ENCODE measurements at regions not wholly inside any gene's neighbourhood (a gene's known extent, or its start where the extent isn't known, plus 50 kb on each side); places are given as distances from the start of the nearest gene placed in this dataset.

DNA sequence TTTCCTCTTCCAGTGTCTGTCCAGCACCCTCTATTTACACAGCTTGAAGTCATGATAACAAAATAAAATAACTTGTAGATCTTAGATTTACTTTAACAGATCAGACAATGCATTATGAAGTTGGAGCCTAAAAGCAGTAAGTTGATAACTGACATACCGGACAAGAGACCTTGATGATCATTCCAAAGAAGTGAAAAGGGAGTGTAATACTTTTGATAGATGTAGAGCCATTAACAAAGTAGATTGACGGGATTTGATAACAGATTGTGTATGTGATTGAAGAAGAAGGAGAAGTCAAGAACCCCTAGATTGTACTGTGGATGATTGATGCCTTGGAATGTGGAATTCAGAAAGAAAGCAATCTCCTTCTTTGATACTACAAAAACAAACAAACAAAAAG is 403.8 kb upstream of the MGAT4C start:
- DNase-seq = no peak

DNA sequence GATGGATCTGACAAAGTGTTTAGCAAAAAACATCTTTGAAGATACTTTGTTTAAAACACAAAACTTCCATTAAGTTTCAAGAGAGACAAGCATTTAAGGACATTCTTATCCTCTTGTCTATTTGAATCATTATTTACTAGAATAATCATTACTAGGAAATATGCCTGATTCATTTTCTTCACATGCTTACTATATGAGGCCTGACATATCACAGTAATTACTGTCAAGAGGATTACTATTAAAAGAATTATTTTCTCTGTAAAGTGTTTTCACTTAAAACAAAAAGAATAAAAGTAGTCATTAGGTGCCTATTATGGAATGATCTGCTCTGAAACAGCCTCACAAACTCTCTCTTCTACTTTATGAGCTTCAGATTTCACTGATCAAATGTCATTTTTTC is 402.1 kb upstream of the MGAT4C start:
- no peak for DNase-seq

DNA sequence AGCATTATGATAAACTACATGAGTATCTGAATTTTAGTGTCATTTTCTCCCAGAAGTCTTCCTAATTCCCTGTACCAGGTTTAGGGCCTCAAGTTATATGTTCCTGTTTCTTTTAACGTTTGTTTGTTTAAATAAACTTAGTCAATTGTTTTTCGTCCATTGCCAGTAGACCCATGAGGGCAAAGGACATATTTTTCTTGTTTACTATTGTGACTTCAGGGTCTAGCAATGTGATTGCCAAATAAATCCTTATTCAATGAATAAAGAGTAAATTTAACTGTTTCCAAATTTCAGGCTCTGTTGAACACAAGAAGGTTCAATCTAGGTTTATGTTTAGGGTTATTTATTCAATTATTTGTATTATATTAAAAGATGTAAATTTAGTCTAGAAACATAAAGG is 391.6 kb upstream of the MGAT4C start:
- DNase-seq = no peak

DNA sequence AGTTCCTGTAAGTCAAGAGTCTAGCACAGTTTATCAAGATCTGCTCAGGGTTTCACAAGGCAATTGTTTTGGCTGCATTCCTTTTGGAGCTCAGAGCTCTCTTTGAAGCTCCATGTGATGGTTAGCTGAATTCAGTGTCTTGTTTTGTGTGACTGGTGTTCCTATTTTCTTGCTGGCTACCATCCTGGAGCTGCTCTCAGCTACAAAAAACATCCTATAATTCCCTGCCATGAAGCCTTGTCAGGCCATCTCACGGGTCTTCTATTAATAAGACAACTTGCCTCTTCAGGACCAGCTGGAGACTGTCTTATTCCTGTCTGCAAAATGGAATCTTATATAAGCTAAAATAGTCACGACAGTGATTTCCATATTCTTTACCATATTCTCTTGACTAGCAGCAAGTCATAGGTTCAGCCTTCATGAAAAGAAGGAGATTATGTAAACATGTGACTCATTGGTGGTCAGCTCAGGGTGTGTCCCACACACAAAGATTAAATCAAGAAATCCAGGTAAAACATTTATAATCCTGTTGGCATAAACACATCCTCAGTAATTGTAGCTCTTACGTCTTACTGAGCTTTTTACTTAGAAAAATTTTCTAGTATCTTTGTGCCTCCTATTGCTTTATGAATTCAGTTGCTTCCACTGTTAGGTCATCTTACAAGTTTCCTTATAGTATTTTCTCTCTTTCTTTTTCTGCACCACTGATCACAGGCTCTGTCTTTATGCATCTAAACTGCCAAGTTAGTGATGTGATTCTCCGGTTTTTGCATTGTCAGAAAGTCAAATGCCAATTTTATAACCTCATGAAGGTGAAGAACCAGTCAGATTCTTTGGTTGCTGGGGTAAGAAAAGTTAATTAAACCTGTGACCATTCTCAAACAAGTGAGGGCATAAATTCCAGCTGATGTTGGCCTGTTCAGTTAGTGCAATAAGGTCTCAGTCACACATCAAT is 378.5 kb upstream of the MGAT4C start:
- no peak for DNase-seq

DNA sequence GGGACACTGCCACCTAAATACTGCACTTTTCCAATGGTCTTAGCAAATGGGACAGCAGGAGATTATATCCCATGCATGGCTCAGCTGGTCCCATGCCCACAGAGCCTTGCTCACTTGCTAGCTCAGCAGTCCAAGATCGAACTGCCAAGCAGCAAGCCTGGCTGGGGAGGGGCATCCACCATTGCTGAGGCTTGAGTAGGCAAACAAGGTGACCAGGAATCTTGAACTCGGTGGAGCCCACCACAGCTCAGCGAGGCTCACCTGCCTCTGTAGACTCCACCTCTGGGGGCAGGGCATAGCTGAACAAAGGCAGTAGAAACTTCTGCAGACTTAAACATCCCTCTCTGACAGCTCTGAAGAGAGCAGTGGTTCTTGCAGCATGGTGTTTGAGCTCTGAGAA is 370.8 kb upstream of the MGAT4C start:
- no peak for DNase-seq

DNA sequence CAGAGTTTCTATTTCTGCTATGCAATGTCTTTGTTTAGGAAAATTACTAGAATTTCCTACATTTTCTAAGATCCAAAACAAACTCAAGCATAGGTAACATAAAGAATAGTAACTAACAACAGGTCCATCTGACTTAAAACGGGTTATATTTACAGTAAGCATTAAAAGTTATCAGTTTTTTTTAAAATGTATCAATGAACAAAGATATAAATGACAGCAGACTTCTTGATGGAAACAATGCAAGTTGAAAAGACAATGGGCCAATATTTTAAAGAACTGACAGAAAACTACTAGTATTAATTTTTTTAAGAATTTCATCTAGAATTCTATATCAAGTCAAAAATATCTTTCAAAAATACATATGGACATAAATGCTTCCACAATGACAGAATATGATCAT is 367.1 kb upstream of the MGAT4C start:
- no peak for DNase-seq

DNA sequence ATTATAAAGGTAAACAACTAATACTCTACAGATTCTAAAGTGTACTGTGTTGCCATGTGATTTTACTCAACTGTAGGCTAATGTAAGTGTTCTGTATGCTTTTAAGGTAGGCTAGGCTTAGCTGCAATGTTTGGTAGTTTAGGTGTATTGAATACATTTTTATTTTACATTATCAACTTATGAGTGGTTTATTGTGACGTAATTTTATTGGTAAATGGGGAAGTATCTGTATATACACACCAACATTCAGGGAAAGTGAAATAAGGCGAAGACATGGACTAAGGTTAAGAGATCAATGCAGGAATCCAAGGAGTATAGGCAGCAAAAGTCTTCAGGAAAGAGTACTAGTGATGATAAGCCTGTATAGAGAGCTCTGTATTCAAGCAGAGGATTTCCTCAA is 365.8 kb upstream of the MGAT4C start:
- DNase-seq = no peak

DNA sequence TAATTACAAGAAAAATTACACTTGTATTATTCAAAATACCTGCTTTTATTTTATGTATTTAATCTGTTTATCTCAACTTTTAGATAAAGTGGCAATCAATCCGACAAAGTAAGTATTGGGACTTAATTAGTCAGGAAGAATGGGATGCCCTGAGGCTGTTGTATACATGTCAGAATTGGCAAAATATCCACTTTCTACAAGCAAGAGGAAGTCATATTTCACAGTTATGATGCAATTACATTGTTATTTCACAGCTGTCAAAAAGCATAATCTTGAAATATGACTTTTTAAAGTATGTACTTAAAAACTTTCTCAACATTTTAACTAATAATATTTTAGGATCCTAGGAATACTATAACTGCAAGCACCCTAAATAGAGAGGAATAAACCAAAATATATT is 357.1 kb upstream of the MGAT4C start:
- peak; percentile 92 for DNase-seq

DNA sequence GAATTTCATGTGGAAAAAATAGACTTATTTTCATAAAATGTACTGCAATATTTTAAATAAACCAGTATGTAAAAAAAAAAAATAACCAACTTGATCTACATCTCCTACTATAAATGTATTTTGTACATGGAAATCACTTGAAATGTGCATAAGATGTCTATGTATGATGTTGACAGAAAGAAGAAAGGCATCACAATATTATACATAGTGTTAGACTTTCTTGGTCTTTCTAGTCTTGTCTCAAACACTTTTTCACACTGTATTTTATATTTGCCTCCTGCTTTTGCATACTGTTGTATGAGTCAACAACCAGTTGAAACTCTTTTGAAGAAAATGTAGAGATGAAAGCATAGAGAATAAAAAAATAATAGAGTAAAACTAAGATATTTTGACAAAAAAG is 352.4 kb upstream of the MGAT4C start:
- DNase-seq = no peak

DNA sequence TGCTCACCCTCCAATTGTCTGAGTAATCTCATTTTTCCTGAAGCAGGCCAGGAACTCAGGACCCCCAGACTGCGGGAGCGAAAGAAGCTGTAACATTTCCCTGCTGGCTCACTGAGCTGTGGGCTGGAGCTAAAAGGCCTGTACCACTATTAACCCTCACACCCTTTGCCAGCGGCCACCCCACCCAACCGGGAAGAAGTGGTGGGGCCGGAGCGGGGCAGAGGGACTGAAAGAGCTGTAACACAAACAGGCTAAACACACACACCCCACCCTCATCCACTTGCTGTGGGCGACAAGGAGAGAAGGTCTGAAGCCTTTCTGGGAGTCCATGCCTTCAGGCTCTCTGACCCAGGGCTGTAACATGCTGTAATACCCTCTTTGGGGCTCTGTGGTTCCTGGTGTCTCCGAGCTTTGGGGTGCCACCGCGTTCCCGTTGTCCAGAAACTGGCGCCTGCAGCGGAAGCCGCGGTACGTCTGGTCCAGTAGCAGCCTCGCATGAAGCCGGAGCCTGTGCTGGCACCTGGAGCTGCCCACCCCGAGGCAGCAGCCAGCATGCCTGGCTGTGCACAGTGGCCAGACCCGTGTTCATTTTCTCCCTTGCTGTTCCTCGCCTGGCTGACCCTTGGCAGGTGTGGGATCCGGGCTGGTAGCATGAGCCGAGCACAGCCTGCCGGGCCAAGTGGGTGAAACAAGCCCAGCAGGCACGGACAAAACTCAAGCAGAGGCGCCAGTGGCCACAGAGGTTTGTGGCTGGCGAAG is 345.5 kb upstream of the MGAT4C start:
- no peak for DNase-seq

DNA sequence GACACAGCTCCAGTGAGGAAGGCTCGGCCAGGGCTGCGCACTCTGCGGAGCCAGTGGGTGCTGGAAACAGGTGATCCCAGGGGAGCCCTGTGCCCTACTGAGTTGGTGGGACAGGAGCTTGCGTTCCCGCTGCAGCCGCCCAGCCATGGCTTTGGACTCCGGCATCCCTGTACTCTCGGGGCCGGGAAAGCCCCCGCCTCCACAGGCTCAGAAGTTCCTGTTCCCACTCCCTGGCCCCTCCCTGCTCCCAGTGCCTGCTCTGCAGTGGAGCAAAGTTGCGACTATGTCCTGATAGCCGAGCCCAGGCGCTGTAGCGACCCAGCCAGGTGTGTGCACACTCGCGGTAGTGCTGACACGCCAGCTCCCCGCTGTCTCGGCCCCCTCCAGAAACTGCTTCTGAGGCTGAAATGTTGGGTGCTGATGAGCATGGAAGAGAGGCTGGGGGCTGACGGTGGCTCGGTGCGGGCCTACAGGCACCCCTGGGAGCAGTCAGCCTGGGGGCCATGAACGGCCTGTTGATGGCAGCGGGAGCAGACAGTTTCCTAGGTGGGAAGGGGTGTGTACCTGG is 344.6 kb upstream of the MGAT4C start:
- no peak for DNase-seq

DNA sequence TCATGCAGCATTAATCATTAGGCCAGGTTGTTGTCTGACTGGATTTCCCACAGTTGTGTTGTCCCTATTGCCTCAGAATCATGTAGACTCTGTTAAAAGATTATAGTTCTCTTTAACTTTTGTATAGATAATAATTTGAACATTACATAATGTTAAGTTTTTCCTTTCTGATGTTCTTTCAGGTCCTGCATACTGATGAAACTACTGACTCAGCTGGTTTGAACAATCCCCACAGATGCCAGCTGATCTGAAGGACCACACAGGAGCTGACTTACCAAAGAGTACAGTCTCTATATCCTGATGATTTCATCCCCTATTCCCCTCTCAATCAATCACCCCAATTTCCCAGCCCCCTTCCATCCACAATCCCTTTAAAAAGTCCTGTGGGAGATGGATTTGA is 341.2 kb upstream of the MGAT4C start:
- no peak for DNase-seq

DNA sequence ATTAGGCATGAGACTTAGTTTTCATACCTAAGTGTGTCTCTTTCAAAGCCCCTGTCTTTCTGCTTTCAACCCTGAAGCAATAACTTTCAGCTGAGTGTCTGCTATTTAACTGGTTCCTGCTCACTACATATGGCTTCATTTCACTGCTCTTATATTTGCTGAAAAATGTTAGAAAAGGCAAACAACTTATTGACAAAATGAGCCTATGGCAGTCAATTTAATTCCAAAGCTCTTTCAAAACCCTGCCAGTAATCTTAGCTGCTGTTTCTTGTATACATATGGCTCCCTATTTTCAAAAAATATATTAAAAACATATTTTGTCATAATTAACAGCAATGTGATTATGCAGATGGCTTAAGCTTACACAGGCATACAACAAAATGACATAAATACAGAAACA is 334.1 kb upstream of the MGAT4C start:
- DNase-seq = no peak

DNA sequence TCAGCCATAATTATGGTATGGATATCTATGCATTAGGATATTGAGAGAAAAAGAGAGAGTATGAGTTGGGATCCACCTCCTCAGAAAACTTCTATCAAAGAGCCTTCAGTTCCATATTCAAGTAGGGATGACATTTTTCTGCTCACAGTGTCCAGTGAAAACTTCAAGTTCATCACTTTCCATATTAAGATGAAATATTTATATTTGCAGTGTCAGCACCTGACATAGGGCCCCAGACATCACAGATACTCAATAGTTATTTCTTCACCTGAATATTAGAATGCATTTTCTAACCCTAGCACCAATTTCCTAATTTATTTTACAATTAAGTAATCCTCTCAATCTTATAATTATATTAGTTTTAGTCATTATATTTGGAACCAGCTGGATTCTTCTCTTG is 318.0 kb upstream of the MGAT4C start:
- no peak for DNase-seq

DNA sequence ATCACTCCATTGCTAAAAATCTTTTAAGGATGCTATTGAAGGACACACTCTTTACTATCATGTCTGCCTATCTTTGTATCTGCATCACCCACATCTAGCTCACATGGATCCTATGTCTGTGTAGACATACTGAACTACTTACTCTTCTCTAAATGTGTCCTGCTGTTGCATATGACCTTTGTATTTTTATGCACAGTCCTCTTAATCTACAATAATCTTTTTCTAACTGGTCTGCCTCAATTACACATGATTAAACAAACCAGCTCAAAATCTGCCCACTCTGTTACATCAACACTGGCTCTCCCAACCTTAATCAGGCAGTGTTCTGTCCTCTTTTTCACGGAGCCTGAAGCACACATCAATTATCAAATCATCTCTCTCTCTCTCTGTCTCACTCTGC is 316.3 kb upstream of the MGAT4C start:
- DNase-seq = peak; percentile 21

DNA sequence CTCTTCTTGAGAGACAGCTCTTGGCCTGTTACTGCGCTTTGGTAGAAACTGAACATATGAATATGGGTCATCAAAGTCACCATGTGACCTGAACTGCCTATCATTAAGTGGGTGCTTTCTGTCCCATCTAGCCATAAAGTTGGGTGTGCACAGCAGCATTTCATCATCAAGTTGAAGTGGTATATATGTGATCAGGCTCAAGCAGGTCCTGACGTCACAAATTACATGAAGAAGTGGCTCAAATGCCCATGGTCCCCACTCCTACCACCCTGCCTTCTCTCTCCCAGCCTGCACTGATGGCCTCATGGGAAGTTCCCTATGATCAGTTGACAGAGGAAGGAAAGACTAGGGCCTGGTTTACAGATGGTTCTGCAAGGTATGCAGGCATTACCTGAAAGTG is 308.8 kb upstream of the MGAT4C start:
- DNase-seq = no peak

DNA sequence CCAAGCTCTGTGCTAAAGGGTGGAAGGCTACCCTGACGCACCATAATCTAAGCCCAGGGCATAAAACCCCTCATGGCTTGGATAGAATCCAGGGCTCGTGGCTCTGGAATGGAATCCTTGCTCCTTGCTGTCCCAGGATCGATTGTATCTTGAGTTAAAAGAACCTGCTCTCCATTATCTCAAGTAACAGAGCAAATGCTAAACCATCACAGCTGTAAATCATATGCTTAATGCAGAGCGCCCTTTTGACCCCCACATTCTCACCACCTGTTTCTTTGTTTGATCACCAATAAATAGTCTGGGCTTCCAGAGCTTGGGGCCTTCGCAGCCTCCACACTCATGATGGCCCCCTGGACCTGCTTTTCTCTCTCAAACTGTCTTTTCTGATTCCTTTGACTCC is 299.3 kb upstream of the MGAT4C start:
- DNase-seq = peak; percentile 92

DNA sequence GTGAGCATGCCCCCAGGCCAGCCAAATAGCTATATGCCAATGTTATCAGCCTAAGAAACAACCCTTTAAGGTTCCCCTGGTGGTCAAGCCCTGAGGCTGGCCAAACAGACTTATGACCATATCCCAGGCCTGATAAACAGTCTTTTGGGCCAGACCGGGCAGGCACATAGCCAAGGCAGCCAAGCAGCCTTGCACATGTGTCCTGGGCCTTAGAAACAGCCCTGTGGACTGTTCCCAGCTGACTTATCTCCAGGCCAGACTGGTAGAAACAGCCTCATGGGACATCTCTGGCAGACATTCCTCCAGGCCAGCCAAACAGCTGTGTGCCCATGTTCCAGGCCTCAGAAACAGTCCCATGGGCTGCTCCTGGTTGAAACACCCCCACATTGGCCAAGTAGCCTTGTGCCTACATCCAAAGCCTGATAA is 295.0 kb upstream of the MGAT4C start:
- no peak for DNase-seq

DNA sequence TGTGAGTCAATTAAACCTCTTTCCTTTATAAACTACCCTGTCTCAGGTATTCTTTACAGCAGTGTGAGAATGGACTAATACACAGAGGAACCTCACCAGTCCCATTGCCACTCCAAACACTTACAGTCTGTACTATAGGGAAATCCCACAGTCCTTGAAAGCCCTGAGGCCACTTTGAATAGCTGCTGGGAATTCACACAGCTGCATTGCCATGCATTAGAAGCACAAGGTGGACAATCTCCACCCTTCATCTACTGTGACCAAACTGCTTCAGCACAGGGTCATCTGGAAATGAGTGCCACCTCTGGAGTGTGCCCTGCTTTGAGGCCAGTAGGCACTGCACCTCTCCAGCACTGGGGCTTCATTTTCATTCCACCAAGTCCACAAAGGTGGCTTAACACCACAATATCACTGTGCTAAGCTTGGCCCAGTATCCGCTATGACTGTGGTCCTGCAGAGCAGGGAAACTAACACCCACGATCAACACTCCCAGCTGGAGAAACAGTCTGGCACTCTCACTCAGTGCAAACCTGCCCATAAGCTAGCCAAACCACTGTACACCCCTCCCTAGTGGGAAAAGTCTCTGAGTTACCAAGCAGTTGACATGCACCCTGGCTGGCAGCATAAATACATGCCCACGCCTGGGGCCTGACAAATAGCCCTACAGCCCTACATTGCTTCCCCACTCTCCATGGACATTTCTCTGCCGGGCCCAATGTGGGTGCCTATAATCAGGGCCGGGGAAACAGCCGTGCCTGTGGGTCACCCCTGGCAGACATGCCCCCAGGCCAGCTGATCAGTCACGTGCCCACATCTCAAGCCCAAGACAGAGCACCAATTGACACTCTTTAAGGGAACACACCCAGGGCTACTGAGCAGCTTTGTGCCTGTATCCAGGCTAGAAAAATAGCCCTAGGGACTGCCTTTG is 294.3 kb upstream of the MGAT4C start:
- DNase-seq = peak; percentile 24

DNA sequence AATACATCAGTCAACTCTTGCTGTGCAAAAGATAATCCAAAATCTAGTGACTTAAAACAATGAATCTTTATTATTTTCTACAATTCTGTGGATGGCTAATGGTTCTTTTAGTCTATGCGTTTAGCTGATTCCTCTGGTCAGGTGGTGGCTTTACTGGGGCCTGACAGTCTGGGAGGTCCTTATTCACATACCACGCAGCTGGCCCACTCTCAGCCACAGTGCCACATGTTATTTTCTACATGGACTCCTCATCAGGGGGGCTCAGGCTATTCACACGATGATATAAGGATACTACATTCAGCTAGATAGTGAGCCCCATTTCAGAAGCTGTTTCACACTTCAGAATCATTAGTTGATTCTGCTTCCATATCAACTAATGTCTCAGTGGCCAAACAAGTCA is 287.5 kb upstream of the MGAT4C start:
- peak; percentile 13 for DNase-seq

DNA sequence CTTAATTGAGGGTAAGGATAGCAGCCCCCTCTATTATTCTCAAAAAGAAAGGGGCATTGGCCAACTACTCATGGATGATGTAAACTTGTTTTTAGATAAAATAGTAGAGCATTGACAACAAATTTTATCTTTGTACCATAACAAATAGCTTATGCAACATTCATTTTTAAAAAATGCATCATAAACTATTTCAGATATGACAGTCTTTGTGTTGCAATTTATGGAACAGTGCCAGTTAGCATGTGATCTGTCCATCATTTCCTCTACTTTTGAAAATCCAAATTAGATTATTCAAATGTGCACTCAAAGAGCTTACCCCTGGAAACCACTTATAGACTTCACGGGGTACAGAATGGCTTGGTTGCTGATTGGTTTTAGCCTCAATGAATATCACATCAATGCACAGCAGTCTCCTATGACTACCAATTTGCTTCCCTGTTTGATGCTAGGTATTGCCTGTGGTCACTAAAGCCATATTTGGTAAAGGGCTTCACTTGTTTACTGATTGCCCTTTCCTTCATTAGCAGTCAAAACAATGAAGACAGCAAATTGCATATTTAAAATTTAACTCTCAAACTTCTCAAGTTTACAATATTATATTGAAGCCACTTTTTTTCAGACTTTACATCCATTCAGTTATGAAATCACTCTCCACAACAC is 274.9 kb upstream of the MGAT4C start:
- DNase-seq = no peak

DNA sequence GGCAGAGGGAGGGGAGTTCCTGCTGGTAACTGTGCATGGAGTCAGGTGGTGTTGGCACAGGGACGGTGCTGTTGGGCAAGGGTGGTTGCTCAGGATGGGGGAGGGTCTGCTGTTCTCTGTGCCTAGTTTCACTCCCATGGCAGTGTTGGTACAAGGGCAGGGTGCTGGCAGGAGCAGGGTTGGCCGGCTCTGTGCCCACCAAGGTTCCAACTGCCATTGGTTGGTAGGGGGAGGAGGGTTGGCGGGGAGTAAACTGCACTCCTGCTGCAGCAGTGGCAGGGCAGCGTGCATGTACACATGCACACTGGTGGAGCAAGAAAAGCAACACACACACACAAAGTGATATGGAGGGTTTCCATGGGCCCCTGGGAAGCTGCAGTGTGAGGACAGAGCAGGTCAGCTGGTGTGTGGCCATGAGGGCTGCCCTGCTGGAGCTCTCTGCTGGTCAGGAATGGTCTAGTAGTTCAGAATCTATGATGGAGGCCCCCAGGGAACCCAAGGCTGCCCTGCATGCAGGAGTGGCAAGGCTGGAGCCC is 269.9 kb upstream of the MGAT4C start:
- DNase-seq = no peak

Data from NCI-H69 (cell line).